GM18873 (cell line): ENCODE measurements at regions not wholly inside any gene's neighbourhood (a gene's known extent, or its start where the extent isn't known, plus 50 kb on each side); places are given as distances from the start of the nearest gene placed in this dataset.
"Not testable (repeated sequence)": the region's sequence is repeated elsewhere in the genome, so short reads cannot be mapped to it uniquely, and the experiment has no call there.

Experiments
- ATAC-seq: cut with Tn5 transposase; IDR thresholded peaks from one replicate; pipeline ENCODE4 v1.9.1; 2021; ENCODE audit warnings: mild to moderate bottlenecking, moderate library complexity, moderate number of reproducible peaks; ENCODE audit not compliant: unreplicated experiment, low FRiP score

DNA sequence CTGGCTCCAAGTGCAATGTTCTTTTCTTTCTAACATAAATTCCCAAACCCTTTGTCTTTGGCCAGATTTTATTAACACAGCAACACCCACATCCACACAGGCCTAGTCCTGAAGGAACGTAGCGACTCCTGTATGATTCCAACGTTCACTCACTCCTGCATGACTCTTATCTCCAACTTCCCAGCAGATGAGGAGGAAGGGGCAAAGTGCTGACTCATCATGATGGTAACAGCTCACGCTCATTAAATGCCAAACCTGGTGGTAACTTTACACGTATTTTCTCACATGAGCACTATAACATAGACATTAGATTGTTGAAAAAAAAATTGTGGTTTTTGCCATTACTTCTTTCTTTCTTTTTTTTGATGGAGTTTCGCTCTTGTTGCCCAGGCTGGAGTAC, 1349.5 kb downstream of the EFNA5 start:
- no peak for ATAC-seq

DNA sequence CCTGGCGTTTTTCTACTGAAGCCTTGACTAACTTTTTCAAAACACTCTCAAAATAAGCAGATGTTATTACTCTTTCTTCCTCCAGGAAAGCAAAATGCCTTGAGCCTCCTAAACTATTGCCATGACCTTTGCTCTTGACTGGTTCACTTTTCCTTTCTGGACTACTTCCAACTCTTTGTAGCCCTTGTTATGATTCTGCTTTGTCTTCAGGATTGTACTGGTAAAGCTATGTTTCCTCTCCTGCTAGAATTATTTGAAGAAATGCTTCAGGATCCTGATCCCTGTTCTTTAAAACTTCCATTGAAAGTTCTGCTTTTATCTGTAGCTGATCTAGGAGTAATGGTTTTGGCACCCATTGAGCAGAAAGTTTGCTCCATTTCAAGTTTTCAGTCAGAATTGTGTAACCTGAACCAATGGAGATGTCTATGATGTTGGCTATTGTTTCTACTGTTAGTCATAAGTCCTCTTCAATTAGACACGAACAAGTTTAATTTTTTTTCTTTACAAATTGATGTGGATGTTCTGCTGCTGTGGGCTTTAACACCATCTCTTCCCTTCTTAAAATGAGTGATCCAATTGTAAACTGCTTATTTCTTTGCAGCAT, 1356.4 kb downstream of the EFNA5 start:
- ATAC-seq: no peak

DNA sequence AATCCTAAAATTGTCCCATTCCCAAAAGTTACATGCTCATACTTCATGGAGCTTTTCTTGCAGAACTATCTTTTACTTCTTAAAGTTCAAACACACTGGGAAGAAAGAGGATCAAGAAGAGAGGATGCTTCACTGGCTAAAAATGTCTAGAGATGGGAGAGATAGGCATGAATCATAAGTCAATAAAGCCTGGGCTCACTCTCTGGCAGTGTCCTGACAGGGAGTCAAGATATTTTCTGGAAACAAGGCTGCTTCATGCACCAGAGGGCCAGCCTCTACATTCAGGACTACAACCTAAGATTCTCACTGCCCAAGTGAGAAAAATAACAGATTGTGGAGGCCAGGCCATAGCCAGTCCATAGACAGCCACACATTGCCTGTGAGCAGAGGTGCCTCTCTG, 1358.4 kb downstream of the EFNA5 start:
- no peak for ATAC-seq

DNA sequence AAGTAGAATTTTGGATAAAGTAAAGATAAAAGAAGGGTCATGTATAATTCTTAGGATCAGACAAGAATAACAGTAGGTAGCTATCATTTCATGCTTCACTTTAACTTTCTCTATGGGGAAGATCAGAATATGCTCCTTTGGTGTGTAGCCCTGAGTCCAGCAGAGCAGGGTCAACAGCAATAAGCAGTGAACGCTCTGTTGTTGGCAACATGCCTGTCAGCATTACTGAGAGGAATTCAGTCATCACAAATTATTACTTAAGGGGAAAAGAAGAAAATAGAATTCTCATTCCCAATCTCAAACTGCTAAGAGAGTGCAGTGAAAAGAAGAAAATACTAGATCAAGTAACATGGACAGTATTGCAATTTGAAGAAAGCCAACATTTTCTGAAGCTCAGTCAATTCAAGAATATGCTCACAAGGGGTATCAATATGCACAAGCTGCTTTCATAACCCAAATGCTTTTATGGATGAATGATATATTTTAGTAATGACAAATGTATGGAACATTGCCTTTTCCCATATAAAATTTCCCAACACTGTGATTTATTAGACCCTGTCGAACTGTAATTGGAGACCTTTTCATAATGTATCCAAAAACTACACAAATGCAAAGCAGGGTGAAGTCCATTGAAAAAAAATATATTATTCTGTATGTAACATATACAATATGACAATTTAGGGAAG, 1359.4 kb downstream of the EFNA5 start:
- no peak for ATAC-seq

DNA sequence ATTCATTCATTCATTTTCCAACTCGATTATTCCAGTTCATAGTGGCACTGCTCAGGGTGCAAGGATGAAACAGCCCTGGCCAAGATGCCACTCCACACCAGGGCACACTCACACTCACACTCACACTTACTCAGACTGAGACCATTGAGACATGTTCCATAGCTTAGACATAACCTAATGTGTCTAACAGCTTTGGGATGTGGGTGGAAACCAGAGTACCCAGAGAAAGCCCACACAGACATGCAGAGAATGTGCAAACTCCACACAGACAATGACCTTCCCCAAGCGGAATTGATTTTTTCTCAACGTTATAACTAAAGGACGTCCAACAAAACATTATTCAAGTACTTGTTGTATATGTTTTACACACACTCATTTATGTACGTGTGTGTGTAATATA, 1363.5 kb downstream of the EFNA5 start:
- no peak for ATAC-seq

DNA sequence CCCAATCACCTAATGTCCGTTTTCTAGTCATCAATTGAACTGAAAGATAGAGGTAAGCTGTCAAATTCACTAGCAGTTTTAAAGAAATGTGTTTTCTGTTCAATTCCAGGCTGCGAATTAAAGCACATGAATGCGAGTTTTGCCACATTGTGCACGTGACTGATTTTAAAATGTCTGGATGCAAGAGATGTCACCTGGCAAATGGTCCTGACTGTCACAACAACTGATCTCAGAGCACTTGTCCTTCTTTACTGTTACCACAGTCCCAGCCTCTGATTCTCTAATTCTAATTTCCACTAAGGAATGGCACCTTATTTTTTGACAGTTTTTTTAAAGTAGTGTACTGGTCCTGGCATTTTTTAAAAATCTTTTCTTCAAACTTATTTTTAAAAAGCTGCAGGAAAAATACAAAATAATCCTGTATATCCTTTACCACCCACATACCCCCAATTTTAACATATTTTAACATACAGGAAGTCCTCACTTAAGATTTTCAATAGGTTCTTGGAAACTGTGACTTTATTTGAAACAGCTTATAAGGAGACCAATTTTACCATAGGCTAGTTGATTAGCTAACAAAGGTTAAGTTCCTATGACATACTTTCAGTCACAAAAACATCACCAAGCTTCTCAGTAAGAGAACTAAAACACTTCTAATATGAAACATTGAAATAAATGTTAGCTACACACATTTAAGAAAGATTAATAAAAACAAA, 1364.3 kb downstream of the EFNA5 start:
- ATAC-seq: no peak

DNA sequence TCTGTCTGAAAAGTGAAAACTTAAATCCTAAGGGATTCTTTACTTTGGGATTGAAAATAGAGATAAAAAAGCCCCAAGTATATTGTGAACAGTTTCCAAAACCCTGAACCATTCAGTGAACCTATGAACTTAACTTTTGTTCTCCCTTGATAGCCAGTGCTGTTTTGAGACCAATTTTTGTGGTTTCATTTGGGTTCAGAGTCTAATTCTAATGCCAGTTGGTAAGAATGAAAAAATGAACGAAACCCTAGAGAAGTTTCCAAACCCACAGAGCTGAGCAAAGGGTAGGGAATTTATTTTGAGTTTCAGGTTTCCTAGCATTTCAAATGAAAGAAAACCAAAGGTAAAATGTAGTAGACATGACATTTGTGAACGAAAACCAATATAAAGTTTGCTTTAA, 1366.8 kb downstream of the EFNA5 start:
- ATAC-seq: no peak

DNA sequence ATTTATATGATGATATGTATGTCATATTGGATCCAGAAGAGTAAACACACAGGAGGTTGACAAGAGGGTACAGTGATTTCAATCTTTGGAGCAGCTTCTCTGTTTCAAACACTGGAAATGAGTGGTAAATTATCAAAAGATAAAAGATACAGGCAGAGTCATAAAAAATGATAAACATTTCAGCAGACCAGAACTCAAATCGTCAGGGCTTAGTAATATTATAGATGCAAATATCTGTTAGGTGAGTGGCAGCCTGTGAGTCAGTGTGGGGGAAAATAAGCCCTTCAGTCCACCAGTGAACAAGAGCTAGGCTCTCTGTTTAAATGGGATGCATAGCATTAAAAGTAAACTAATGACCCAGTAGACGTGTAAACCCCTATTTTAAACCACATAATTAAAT, 1378.1 kb downstream of the EFNA5 start:
- no peak for ATAC-seq

DNA sequence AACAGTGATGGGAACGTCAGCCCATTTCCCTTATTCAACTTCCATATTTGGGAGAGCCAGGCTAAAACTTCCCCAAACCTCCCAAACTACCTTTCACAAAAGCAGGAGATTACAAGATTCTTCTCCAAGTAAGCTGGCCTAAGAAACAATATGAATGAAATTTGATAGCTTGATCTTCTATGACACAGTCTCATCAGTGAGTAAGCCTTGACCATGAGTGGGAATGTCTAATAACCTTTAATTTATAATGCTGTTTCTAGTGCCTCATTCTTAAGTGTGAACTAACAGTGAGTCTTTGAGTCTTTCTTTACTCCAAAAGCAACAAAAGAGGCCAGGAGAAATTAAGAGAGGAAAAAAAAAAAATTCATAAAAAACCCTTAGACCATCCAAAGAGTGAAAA, 1379.9 kb downstream of the EFNA5 start:
- no peak for ATAC-seq

DNA sequence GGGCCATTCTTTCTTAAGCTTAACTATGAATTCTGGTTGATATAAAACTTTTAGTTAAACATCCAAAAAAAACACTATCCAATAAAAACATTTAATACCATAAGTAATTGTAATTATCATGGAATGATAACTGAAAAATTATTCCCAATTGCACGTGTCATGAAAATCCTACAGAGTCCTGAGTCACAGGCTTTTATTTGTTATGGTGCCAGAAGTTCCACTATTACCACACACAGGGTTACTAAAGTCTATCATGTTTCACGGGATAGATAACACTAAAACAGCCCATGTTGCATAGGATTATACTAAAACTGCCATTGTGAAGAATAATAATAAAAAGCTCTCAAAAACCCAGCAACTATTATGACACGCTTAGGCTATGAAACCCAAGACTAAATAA, 1381.8 kb downstream of the EFNA5 start:
- no peak for ATAC-seq

DNA sequence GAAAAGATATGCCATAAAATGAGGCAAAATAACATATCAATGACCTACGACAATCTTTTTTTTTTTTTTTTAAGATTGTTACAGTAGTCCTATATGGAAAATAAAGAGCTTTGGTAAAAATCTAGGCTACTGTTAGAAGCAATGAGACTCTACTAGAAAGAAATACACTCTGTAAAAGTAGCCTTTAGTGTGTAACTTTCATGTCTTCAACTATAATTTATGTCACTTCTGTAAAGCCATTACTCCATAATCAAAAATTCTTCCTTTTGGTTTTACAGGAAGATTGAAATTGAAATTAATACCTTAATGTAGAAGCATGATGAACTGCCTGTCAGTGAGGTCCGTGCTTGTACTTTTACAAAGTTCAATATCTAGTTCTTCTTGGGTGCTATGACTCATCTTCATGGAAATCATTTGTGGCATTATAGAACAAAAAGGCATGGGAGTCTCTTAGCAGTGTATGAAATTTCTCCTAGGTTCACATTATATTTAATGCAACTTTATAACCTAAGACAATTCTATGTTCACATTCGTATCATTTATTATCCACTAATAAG, 1393.1 kb downstream of the EFNA5 start:
- no peak for ATAC-seq

DNA sequence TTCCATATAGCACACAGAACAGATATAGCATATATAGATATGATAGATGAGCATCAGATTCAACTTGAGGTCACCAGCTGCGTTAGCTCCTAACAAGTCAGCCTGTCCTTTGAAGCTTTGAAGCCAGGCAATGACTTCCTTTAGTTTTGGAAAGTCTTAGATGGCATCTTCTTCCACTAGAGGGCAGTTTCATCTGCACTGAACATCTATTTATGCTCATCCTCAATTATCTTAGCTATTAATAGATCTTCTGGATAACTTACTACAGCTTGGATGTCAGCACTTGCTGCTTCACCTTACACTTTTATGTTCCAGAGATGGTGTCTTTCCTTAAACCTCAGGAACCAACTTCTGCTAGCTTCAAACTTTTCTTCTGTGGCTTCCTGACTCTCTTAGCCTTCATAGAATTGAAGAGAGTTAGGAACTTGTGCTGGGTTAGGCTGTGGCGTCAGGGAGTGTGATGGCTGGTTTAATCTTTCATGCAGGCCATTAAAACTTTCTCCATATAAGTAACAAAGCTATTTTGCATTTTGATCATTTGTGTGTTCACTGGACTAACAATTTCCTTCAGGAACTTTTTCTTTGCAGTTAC, 1401.4 kb downstream of the EFNA5 start:
- no peak for ATAC-seq

DNA sequence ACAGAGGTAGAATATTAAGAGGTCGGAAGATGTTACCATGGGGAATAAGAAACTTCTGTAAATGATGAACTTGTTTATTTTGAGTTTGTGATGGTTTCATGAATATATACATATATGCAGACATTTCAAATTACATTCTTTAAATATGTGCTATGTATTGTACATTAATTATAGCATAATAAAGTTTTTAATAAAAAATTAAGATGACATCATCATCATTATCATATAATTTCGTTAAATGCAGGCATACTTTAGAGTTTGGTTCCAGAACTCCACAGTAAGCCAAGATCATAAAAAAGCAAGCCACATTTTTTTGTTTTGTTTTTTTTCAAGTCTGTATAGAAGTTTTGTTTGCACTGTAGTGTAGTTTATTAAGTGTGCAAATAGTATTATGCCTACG, 1403.5 kb downstream of the EFNA5 start:
- ATAC-seq: no peak

DNA sequence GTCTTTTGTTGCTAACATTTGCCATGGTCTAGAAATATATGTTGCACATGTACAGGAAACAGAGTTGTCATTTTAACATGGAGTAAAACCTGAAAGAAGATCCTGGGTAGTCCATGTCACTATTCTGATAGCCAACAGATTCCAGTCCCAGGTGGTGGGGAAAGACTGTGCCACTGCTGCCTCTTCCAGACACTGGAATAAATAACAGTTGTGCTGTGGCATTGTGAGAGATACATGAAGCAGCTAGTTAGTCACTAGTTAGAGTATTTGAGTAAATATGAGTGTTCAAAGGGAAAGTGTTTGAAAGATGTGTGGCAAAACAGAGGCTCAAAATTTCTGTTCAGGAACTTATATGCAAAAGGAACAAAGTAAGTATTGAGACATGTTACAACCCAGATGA, 1408.3 kb downstream of the EFNA5 start:
- no peak for ATAC-seq

DNA sequence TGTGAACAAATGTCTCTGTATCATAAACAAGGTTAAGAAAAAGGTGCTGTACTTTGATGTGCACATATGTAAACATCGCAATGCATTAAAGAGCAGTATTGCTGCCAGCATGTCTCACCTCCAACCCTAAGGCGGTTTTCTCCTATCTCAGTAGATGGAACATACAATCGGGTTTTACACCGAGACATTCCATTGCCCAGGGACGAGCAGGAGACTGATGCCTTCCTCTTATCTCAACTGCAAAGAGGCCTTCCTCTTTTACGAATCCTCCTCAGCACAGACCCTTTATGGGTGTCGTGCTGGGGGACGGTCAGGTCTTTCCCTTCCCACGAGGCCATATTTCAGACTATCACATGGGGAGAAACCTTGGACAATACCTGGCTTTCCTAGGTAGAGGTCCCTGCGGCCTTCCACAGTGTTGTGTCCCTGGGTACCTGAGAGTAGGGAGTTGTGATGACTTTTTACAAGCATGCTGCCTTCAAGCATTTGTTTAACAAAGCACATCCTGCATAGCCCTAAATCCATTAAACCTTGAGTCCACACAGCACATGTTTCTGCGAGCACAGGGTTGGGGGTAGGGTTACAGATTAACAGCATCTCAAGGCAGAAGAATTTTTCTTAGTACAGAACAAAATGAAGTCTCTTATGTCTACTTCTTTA, 1411.2 kb downstream of the EFNA5 start:
- ATAC-seq: not testable (repeated sequence)

DNA sequence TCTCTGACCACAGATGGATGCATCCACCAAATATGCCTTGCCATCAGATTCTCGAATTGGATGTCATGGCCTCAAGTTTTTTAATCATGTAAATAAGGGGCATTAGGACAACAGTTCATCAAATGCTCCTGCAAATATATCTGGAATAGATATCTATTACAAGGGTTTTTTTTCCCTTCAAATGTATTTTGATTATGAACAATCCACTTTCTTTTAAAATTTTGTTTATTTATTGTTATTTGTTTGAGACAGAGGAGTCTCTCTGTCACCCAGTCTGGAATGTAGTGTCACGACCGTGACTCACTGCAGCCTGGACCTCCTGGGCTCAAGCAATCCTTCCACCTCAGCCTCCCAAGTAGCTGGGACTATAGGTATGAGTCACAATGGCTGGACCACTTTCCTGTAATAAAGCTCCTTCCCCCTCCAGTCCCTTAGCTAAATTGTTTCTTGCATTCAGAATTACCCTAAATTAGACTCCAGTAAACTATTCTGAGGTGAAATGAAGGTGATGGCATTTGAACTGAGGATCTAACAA, 1412.1 kb downstream of the EFNA5 start:
- ATAC-seq: no peak

DNA sequence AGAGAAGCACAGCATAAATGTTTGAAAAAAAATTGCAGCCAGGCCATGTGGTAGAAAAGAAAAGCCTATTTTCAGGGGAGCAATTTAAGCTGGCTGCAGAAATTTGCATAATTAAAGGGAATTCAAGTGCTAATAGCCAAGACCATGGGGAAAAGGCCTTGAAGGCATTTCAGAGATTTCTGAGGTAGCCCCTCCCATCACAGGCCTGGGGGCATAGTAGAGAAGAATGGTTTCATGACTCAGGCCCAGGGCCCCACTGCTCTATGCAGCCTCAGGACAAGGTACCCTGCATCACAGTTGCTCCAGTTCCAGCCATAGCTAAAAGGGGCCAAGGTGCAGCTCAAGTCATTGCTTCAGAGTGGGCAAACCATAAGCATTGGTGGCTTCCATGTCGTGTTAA, 1416.0 kb downstream of the EFNA5 start:
- ATAC-seq: no peak

DNA sequence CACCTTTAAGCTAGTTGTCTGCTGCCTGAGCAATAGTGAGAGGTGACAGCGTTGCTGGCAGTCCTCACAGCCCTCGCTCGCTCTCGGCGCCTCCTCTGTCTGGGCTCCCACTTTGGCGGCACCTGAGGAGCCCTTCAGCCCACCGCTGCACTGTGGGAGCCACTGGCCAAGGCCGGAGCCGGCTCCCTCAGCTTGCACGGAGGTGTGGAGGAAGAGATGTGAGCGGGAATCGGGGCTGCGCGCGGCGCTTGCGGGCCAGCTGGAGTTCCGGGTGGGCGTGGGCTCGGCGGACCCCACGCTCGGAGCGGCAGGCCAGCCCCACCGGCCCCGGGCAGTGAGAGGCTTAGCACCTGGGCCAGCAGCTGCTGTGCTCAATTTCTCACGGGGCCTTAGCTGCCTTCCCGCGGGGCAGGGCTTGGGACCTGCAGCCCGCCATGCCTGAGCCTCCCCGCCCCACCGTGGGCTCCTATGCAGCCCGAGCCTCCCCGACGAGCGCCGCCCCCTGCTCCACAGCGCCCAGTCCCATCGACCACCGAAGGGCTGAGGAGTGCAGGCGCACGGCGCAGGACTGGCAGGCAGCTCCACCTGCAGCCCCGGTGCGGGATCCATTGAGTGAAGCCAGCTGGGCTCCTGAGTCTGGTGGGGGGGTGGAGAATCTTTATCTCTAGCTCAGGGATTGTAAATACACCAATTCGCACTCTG, 1424.5 kb downstream of the EFNA5 start:
- not testable (repeated sequence) for ATAC-seq

DNA sequence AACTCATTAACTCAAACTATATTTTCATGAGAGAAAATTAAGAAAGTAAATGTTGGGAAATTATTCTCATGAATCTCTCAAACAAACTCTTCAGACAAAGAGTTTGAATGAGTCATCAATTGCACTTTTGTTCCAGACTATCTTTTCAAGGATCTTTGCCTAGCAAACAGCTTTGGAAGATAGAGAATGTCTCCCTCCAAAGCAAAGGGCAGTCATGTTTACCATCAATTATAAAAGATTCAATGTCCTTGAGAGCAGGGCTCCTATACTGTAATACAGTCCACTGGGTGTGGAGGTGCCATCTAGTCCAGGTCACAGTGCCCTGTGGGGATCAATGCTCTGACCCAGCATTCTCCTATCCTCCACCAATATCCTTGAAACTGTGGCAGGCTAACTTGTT, 1429.3 kb downstream of the EFNA5 start:
- ATAC-seq: no peak
